Liver (tissue), 3 donors: ENCODE measurements at regions not wholly inside any gene's neighbourhood (a gene's known extent, or its start where the extent isn't known, plus 50 kb on each side); places are given as distances from the start of the nearest gene placed in this dataset.

Experiments used
- CTCF ChIP-seq: fragments of 150-350 bp; IDR thresholded peaks from 2 replicates; pipeline ENCODE4 v1.5.1; 2017; ENCODE audit warnings: improper control_type of control experiment, low read depth, low read length; ENCODE audit not compliant: missing input control
- GABPA ChIP-seq, 2 donors: IDR thresholded peaks in 1 of 2; conservative IDR thresholded peaks in 1 of 2; 2 replicates each; pipeline ENCODE4 v1.6.1; 2016; ENCODE audit warnings: antibody characterized with exemption in 2 of 2, mild to moderate bottlenecking in 1 of 2, moderate library complexity in 1 of 2
- HNF4A ChIP-seq, 2 donors: conservative IDR thresholded peaks; 2 replicates each; pipeline ENCODE4 v1.6.1; 2016; ENCODE audit warnings: antibody characterized with exemption in 2 of 2, mild to moderate bottlenecking in 2 of 2
- HNF4G ChIP-seq: IDR thresholded peaks from 2 replicates; pipeline ENCODE4 v1.6.1; 2016; ENCODE audit warnings: antibody characterized with exemption
- JUND ChIP-seq, 2 donors: IDR thresholded peaks; 2 replicates each; pipeline ENCODE4 v1.6.1; 2016; ENCODE audit warnings: antibody characterized with exemption in 2 of 2
- MAX ChIP-seq: IDR thresholded peaks from 2 replicates; pipeline ENCODE4 v1.6.1; 2016; ENCODE audit warnings: antibody characterized with exemption
- RAD21 ChIP-seq, 2 donors: IDR thresholded peaks; 2 replicates each; pipeline ENCODE4 v1.6.1; 2016; ENCODE audit warnings: antibody characterized with exemption in 2 of 2, mild to moderate bottlenecking in 2 of 2
- REST ChIP-seq: IDR thresholded peaks from 2 replicates; pipeline ENCODE4 v1.6.1; 2016; ENCODE audit warnings: antibody characterized with exemption, mild to moderate bottlenecking
- RXRA ChIP-seq, 2 donors: IDR thresholded peaks; 2 replicates each; pipeline ENCODE4 v1.6.1; 2017 to 2018; ENCODE audit warnings: antibody characterized with exemption in 2 of 2, mild to moderate bottlenecking in 1 of 2
- SP1 ChIP-seq: IDR thresholded peaks from 2 replicates; pipeline ENCODE4 v1.6.1; 2018; ENCODE audit warnings: antibody characterized with exemption, mild to moderate bottlenecking
- TAF1 ChIP-seq: conservative IDR thresholded peaks from 2 replicates; pipeline ENCODE4 v1.6.1; 2016; ENCODE audit warnings: antibody characterized with exemption, mild to moderate bottlenecking
- YY1 ChIP-seq: IDR thresholded peaks from 2 replicates; pipeline ENCODE4 v1.6.1; 2016; ENCODE audit warnings: antibody characterized with exemption, mild to moderate bottlenecking
- donor health status: healthy.
- donor health status: healthy.

GRCh38 chr14:66371776-66372175 is 114.4 kb upstream of the CCDC196 start:
- TF ChIP-seq CTCF (no peak), YY1 (no peak), HNF4G (no peak), TAF1 (no peak), REST (no peak), GABPA (IDR thresholded peaks at IDR 0.05 in 1 of 2, conservative IDR thresholded peaks at IDR 0.05 in 1 of 2) (no peak), MAX (no peak), HNF4A (conservative IDR thresholded peaks at IDR 0.05) (no peak), SP1 (no peak), RXRA (IDR thresholded peaks at IDR 0.05) (no peak), JUND (IDR thresholded peaks at IDR 0.05) (no peak), RAD21 (IDR thresholded peaks at IDR 0.05) (no peak)
